ENCODE measurements at regions not wholly inside any gene's neighbourhood (a gene's known extent, or its start where the extent isn't known, plus 50 kb on each side); places are given as distances from the start of the nearest gene placed in this dataset.

- TF ChIP-seq CTCF (IDR thresholded peaks at IDR 0.05; ENCODE audit: low read depth, low read length) = no peak
- DNase-seq (ENCODE audit: extremely low read depth, low read depth) = no peak
These were observed 115.4 kb downstream of the KIF4B start for GRCh38 chr5:155128786-155129512.

GRCh38 chr5:155129513-155129880, 115.9 kb downstream of the KIF4B start:
- no peak for DNase-seq (ENCODE audit: extremely low read depth, low read depth)

GRCh38 chr5:155134130-155134529, 120.6 kb downstream of the KIF4B start:
- no peak for TF ChIP-seq CTCF (IDR thresholded peaks at IDR 0.05; ENCODE audit: low read depth, low read length)
- DNase-seq (ENCODE audit: extremely low read depth, low read depth) = no peak

More at GRCh38 chr5:155129513-155129880, 115.9 kb downstream of the KIF4B start:
- TF ChIP-seq CTCF (IDR thresholded peaks at IDR 0.05; ENCODE audit: low read depth, low read length) = no peak

- DNase-seq (ENCODE audit: extremely low read depth, low read depth) = no peak
- TF ChIP-seq CTCF (IDR thresholded peaks at IDR 0.05; ENCODE audit: low read depth, low read length) = no peak
These were observed 122.8 kb downstream of the KIF4B start for GRCh38 chr5:155136216-155136850.

GRCh38 chr5:155137683-155138082, 124.1 kb downstream of the KIF4B start:
- DNase-seq (ENCODE audit: extremely low read depth, low read depth) = no peak
- no peak for TF ChIP-seq CTCF (IDR thresholded peaks at IDR 0.05; ENCODE audit: low read depth, low read length)

- no peak for DNase-seq (ENCODE audit: extremely low read depth, low read depth)
- no peak for TF ChIP-seq CTCF (IDR thresholded peaks at IDR 0.05; ENCODE audit: low read depth, low read length)
These were observed 127.1 kb downstream of the KIF4B start for GRCh38 chr5:155140646-155141045.

GRCh38 chr5:155144956-155145355, 131.4 kb downstream of the KIF4B start:
- no peak for DNase-seq (ENCODE audit: extremely low read depth, low read depth)
- no peak for TF ChIP-seq CTCF (IDR thresholded peaks at IDR 0.05; ENCODE audit: low read depth, low read length)

Data from AG09319 (cell line).